ENCODE measurements at regions not wholly inside any gene's neighbourhood (a gene's known extent, or its start where the extent isn't known, plus 50 kb on each side); places are given as distances from the start of the nearest gene placed in this dataset.

GRCh38 chr10:4384245-4384644, 441.8 kb upstream of the AKR1E2 start:
- TF ChIP-seq GATA2 (IDR thresholded peaks at IDR 0.05; ENCODE audit: low read depth, low read length) (no peak), GATA3 (IDR thresholded peaks at IDR 0.05; ENCODE audit: low read depth, low read length) (no peak)

Data from SH-SY5Y (cell line).